Neural cell (in vitro differentiated cells): ENCODE measurements at regions not wholly inside any gene's neighbourhood (a gene's known extent, or its start where the extent isn't known, plus 50 kb on each side); places are given as distances from the start of the nearest gene placed in this dataset.

Experiments
- H2AFZ ChIP-seq: fragments of 200-600, 300-800 bp; sonication (generic), shearing (Covaris generic); 2 replicates; pipeline ENCODE4 v1.6.0; 2014; ENCODE audit warnings: low read depth, mild to moderate bottlenecking, antibody characterized with exemption, low read length, moderate library complexity
- H3F3A ChIP-seq: fragments of 200-600 bp; shearing (Covaris generic); 2 replicates; pipeline ENCODE4 v1.6.1; 2016; ENCODE audit warnings: mild to moderate bottlenecking, moderate library complexity, mixed read lengths, antibody characterized with exemption, low read length; ENCODE audit not compliant: insufficient read depth, poor library complexity, severe bottlenecking
- H3K27ac ChIP-seq: fragments of 200-600, 300-800 bp; sonication (generic), shearing (Covaris generic); 2 replicates; pipeline ENCODE4 v1.5.1; 2014; ENCODE audit warnings: mild to moderate bottlenecking, low read length, moderate library complexity
- H3K27me3 ChIP-seq: fragments of 300-800, 200-600 bp; sonication (generic), shearing (Covaris generic); 2 replicates; pipeline ENCODE4 v1.6.0; 2014; ENCODE audit warnings: mild to moderate bottlenecking, low read depth, low read length, moderate library complexity; ENCODE audit not compliant: insufficient read depth
- H3K36me3 ChIP-seq: fragments of 300-800, 200-600 bp; sonication (generic), shearing (Covaris generic); 2 replicates; pipeline ENCODE4 v1.5.1; 2014; ENCODE audit warnings: mild to moderate bottlenecking, antibody characterized with exemption, low read length, moderate library complexity; ENCODE audit not compliant: insufficient read depth
- H3K4me2 ChIP-seq: fragments of 300-800, 200-600 bp; sonication (generic), shearing (Covaris generic); 2 replicates; pipeline ENCODE4 v1.6.0; 2014; ENCODE audit warnings: mild to moderate bottlenecking, low read length
- H3K4me3 ChIP-seq: fragments of 300-800, 200-600 bp; sonication (generic), shearing (Covaris generic); 2 replicates; pipeline ENCODE4 v1.5.1; 2014; ENCODE audit warnings: mild to moderate bottlenecking, low read length, moderate library complexity
- H3K79me2 ChIP-seq: fragments of 200-600 bp; shearing (Covaris generic); replicated peaks from 2 replicates; pipeline ENCODE4 v1.6.0; 2014; ENCODE audit warnings: mild to moderate bottlenecking, low read length, moderate library complexity; ENCODE audit not compliant: insufficient read depth
- H3K9ac ChIP-seq: fragments of 300-800, 200-600 bp; sonication (generic), shearing (Covaris generic); 2 replicates; pipeline ENCODE4 v1.6.1; 2016; ENCODE audit warnings: mild to moderate bottlenecking, low read length, mixed read lengths
- H3K9me2 ChIP-seq: fragments of 200-600 bp; shearing (Covaris generic); 2 replicates; pipeline ENCODE4 v1.6.1; 2016; ENCODE audit warnings: mild to moderate bottlenecking, low read length, mixed read lengths; ENCODE audit not compliant: insufficient read depth
- H3K9me3 ChIP-seq: fragments of 200-600, 300-800 bp; sonication (generic), shearing (Covaris generic); 2 replicates; pipeline ENCODE4 v1.6.1; 2016; ENCODE audit warnings: mild to moderate bottlenecking, mixed run types, low read length, moderate library complexity, mixed read lengths
- H4K20me1 ChIP-seq: fragments of 200-600 bp; shearing (Covaris generic); 2 replicates; pipeline ENCODE4 v1.6.1; 2016; ENCODE audit warnings: mild to moderate bottlenecking, mixed run types; ENCODE audit not compliant: insufficient read depth
- CTCF ChIP-seq: fragments of 450-650 bp; IDR thresholded peaks from 2 replicates; pipeline ENCODE4 v1.5.1; 2014; ENCODE audit warnings: antibody characterized with exemption, mild to moderate bottlenecking, moderate library complexity; ENCODE audit not compliant: poor library complexity, severe bottlenecking
- EP300 ChIP-seq: fragments of 450-650 bp; conservative IDR thresholded peaks from 2 replicates; pipeline ENCODE4 v1.6.1; 2014; ENCODE audit warnings: antibody characterized with exemption, mild to moderate bottlenecking, moderate library complexity; ENCODE audit not compliant: poor library complexity, severe bottlenecking
- EZH2 ChIP-seq: fragments of 200-600, 300-800 bp; shearing (Covaris generic), sonication (generic); IDR thresholded peaks from 2 replicates; pipeline ENCODE4 v1.6.1; 2014; ENCODE audit warnings: antibody characterized with exemption, low read length, borderline replicate concordance, mild to moderate bottlenecking; ENCODE audit not compliant: insufficient read depth, poor library complexity, severe bottlenecking
- MXI1 ChIP-seq: fragments of 450-650 bp; conservative IDR thresholded peaks from 2 replicates; pipeline ENCODE4 v1.6.1; 2014; ENCODE audit warnings: antibody characterized with exemption, mild to moderate bottlenecking; ENCODE audit not compliant: poor library complexity, severe bottlenecking
- POLR2AphosphoS5 ChIP-seq: IDR thresholded peaks from 2 replicates; pipeline ENCODE4 v1.6.1; 2012
- RAD21 ChIP-seq: fragments of 450-650 bp; conservative IDR thresholded peaks from 2 replicates; pipeline ENCODE4 v1.6.1; 2014; ENCODE audit warnings: antibody characterized with exemption, mild to moderate bottlenecking, moderate library complexity
- REST ChIP-seq: IDR thresholded peaks from 2 replicates; pipeline ENCODE4 v1.6.1; 2012; ENCODE audit warnings: borderline replicate concordance
- SMC3 ChIP-seq: fragments of 450-650 bp; conservative IDR thresholded peaks from 2 replicates; pipeline ENCODE4 v1.6.1; 2014; ENCODE audit warnings: antibody characterized with exemption, mild to moderate bottlenecking, moderate library complexity; ENCODE audit not compliant: poor library complexity

- Histone ChIP-seq H3K4me2 (no peak overlapping the region), H3K27me3 (no peaks in the 10 kb centered on the region), H3K9me3 (no peaks in the 10 kb centered on the region), H4K20me1 (no peaks in the 10 kb centered on the region), H3F3A (no peaks in the 10 kb centered on the region), H3K79me2 (no peaks in the 10 kb centered on the region), H3K27ac (no peak overlapping the region), H2AFZ (no peak overlapping the region), H3K36me3 (no peaks in the 10 kb centered on the region), H3K4me3 (no peak overlapping the region), H3K9ac (no peak overlapping the region), H3K9me2 (no peaks in the 10 kb centered on the region)
- TF ChIP-seq REST, result no peak
- TF ChIP-seq CTCF, result no peak
- no peak for TF ChIP-seq EZH2
- no peak for TF ChIP-seq EP300
- TF ChIP-seq RAD21, result no peak
- no peak for TF ChIP-seq POLR2AphosphoS5
- TF ChIP-seq SMC3, result no peak
Observed at GRCh38 chr2:239693761-239694415, 293.1 kb upstream of the HDAC4 start.

DNA sequence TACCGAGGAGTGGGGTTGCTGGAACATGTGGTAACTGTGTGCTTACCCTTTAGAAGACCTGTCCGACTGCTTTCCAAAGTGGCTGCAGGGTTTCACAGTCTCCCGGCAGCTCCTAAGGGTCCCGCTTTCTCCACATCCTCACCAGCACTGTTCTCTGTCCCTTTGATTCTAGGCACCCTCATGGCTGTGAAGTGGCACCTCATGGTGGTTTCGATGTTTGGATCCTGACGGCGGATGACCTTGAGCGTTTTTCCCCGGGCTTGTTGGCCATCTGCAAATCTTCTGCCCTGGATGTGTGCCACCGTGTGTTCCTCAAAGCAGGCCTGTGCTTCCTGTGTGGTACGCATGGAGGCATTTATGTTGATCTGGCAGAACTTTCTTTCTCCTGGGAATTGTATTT lies 292.5 kb upstream of the HDAC4 start:
- no peaks in the 10 kb centered on the region for H3K9me3 ChIP-seq
- no peaks in the 10 kb centered on the region for H3K9me2 ChIP-seq
- no peak for TF ChIP-seq MXI1
- TF ChIP-seq RAD21, result no peak
- no peak for TF ChIP-seq EZH2
- no peak for TF ChIP-seq EP300
- no peak overlapping the region for H3K9ac ChIP-seq
- no peak overlapping the region for H3K4me3 ChIP-seq
- H4K20me1 ChIP-seq, result no peaks in the 10 kb centered on the region
- no peak overlapping the region for H3K4me2 ChIP-seq
- H2AFZ ChIP-seq, result no peak overlapping the region
- H3K27me3 ChIP-seq, result no peaks in the 10 kb centered on the region
- no peaks in the 10 kb centered on the region for H3K79me2 ChIP-seq
- H3K36me3 ChIP-seq, result no peaks in the 10 kb centered on the region
- no peak overlapping the region for H3K27ac ChIP-seq
- H3F3A ChIP-seq, result no peaks in the 10 kb centered on the region
